Suppressor macrophage treated with lipopolysaccharide for 4 hours (primary cell): ENCODE measurements at regions not wholly inside any gene's neighbourhood (a gene's known extent, or its start where the extent isn't known, plus 50 kb on each side); places are given as distances from the start of the nearest gene placed in this dataset.
A peak's percentile ranks its signal among the peaks of the same experiment; 100 is the strongest.
"Not testable (repeated sequence)": the region's sequence is repeated elsewhere in the genome, so short reads cannot be mapped to it uniquely, and the experiment has no call there.

Experiments used
- DNase-seq: peaks from one replicate; pipeline ENCODE4 v3.0.0-alpha.2; 2020

GRCh38 chr15:81859737-81860516, 185.9 kb downstream of the MEX3B start:
- no peak for DNase-seq

DNA sequence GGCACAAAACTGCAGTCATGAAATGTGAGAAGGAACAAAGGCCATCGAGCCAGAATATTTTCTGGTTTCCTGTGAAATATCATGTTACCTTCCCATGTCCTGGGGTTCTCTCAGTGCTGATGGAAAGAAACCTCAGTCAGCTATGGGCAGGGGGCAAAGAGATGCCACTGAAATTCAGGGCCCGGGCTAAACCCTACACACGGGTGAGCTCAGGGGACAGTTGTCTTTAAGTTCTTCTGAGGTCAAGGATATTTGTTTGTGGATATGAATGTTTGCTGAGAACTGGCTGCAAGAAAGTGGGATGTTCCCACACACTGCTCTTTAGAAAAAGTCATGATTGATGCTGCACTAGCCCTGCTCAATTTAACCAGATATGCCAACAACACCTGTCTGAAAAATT, 187.2 kb downstream of the MEX3B start:
- no peak for DNase-seq

DNA sequence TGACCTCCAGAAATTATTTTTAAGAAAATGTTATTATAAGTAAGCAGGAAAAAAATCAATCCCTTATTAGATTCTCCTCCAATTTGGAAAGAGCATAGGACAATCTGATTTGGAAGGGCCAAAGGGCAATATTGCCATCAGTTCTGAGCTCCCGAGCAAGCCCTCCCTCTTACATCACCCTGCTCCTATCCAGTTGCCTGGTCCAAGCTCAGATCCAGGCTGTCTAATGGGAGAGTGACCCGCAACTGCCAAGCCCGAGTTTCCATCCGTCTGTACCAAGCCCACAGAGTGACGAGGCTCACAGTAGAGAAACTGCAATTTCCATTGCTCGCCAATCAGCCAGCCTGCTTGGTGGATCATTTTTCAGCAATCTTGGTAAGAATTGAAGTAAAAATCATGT, 187.7 kb downstream of the MEX3B start:
- no peak for DNase-seq

DNA sequence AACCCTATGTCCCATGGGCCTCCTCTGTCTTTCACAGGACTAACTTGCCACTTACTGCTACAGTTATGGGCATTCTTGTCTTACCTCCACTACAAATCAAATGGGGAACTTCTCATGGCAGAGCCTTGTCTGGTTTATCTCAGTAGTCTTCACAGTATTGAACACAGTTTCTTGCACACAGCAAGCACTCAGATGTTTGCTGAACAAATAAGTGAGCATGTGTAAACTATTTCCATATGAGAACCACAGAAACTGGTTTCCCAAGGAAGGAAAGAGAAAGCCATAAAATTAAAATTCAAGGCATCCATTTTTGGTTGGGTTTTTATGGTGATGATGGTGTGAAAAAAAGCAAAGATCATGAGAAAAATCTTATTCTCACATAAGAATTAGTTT, 189.2 kb downstream of the MEX3B start:
- no peak for DNase-seq

- no peak for DNase-seq
These were observed 189.7 kb downstream of the MEX3B start for GRCh38 chr15:81856001-81856633.

DNA sequence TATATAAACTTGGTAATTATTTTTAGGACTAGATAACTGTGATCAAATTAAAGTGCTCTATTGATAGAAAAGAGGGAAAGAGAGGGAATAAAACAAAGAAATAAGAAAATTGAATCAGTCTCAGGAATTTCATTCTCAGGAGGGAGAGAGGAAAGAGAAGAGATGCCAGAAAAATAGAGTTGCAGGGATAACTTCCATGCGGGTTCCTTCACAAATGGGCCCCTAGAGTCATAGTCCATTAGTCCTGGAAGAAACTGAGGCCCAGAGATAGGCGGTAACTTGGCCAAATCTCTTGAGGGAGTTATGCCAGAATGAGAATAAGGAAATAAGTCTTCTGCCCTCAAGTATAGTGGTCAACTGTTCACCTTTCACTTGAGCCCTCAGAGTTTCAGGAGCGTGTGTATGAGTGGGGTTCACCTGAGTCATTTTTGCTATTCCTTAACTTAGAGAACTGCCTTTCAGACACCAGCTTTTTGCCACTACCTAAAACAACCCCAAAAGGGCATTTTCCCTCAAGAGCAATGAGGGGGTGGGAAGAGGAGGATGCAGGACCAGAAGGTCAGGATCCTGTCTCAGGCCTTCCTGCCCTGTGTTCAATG, 192.6 kb downstream of the MEX3B start:
- DNase-seq: no peak

DNA sequence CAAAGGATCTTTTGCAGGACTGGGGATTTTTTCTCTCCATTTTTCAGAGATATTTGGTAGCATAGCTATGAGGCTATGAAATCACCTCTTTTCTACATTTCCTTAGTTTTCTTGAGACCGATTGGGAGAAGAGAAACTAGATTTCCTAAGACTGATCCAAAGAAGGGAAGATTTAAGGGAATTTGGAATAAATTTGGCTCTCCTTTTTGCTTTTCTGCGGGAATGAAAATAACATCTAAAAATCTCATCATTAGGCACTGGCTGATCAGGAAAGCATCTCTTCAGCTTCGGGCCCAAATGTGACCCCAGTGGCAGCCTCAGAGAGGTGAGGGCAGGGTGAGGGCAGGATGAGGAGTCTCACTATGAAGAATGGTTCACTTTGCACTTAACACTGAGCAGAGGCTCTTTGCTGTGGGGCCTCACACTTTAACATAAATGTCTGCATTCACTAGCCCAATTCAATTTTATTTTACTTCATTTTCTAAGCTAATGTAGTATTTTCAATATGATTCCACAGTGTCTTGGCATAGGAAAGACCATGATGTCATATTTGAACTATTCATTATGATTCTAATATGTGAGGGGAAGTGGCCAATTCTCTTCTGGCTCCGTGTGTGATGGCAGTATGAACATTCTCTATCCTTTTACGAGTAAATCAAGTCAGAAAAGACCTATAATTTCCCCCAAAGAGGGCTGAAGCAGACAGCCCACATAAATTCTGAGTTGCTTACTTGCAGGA, 193.2 kb downstream of the MEX3B start:
- no peak for DNase-seq

GRCh38 chr15:81851757-81852156, 194.1 kb downstream of the MEX3B start:
- no peak for DNase-seq

DNA sequence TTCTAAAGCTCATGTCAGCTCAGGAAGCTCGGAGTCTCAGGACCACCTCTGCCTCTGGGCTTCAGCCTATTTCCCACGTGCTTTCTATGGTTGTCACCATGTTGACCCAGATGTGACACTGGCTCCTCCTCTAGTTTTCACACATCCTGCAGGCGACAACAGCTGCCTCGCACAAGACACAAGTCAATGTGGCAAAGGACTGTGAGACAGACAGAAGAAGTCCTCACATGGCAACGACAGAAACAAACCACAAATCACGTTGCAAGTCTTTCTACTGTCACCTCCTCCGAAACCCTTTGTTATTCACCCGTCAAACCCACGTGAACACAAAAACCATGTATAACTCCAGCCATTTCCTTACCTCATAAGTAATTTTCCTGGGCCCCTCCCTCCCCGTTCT, 194.5 kb downstream of the MEX3B start:
- no peak for DNase-seq

- DNase-seq: peak; percentile 11
These were observed 196.5 kb downstream of the MEX3B start for GRCh38 chr15:81849289-81849688.

GRCh38 chr15:81848701-81849100, 197.1 kb downstream of the MEX3B start:
- no peak for DNase-seq

DNA sequence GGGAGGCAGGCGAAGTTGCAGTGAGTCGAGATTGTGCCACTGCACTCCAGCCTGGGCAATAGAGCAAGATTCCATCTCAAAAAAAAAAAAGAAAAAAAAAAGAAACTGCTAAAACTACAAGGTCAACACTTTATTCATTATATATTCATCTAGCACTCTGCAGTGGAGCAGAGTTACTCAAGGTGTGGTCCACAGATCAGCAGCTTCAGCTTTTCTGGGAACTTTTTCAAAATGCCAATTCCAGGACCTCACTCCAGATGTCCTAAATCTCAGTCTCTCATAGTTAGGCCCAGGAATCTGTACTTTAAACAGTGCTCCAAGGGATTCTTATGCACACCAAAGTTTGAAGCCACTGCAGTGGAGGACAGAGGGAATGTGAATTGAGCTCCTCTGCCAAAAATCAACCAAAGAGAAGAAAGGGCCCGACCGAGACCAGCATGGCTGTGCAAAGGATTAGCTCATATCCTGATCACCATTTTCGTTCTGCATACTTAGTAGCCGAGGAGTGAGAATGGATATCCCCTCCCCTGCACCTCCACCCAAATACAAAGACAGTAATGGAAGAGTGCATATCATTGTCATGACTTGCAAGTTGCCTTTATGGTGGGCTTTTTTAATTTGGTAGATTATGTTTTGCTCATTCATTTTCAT, 201.9 kb downstream of the MEX3B start:
- DNase-seq: no peak

DNA sequence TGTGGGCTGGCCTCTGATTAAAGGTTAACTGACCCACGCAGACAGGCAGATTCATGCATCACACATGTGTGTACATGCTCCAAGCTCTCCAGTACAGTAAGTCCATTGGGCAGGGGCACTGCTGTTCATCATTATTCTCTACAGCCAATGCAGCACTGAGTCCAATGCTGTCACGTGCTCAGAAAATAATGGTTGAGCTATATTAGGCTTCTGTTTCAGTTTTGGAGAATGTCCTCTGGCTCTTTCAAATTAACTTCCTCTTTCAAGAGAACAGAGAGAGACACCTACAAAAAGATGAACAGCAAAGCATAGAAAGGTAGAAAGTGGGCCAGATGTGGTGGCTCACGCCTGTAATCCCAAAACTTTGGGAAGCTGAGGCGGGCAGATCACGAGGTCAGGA, 202.6 kb downstream of the MEX3B start:
- no peak for DNase-seq

GRCh38 chr15:81839387-81839786, 206.4 kb downstream of the MEX3B start:
- no peak for DNase-seq

- no peak for DNase-seq
These were observed 210.1 kb downstream of the MEX3B start for GRCh38 chr15:81835731-81836130.

- no peak for DNase-seq
These were observed 215.3 kb downstream of the MEX3B start for GRCh38 chr15:81830520-81830919.

DNA sequence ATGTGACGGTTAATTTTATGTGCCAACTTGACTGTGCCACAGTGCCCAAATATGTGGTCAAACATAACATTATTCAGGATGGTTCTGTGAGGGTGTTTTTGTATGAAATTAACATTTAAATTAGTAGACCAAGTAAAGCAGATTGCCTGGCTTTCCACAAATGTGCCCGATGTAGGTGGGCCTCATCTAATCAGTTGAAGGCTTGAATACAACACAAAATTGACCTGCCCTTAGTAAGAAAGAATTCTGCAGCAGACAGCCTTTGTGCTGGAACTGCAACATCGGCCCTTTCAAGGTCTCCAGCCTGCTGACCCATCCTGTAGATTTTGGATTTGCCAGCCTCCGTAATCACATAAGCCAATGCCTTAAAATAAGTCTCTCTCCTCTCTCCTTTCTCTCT, 215.9 kb downstream of the MEX3B start:
- no peak for DNase-seq

DNA sequence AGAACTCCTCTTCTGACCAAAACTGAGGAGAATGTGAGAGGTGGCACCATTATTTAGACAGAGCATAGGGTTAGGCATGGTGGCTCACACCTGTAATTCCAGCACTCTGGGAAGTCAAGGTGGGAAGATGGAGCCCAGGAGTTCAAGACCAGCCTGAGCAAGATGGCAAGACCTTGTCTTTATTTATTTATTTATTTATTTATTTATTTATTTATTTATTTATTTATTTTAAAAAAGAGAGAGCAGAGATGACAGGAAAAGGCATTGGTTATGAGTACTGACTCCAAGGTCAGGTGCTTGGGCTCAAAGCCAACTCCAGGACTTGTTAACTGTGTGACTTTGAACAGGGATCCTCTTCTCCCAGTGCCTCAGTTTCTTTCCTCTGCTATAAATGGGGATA, 217.7 kb downstream of the MEX3B start:
- DNase-seq: no peak

DNA sequence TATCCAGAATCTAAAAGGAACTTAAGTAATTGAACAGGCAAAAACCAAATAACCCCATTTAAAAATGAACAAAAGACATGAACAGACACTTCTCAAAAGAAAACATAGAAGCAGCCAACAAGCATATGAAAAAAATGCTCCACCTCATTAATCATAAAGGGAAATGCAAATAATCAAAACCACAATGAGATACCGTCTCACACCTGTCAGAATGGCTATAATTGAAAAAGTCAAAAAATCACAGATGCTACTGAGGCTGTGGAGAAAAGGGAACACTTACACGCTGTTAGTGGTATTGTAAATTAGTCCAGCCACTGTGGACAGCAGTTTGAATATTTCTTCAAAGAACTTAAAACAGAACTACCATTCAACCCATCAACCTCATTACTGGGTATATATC, 220.7 kb downstream of the MEX3B start:
- DNase-seq: no peak

- not testable (repeated sequence) for DNase-seq
These were observed 223.2 kb downstream of the MEX3B start for GRCh38 chr15:81822587-81822986.

DNA sequence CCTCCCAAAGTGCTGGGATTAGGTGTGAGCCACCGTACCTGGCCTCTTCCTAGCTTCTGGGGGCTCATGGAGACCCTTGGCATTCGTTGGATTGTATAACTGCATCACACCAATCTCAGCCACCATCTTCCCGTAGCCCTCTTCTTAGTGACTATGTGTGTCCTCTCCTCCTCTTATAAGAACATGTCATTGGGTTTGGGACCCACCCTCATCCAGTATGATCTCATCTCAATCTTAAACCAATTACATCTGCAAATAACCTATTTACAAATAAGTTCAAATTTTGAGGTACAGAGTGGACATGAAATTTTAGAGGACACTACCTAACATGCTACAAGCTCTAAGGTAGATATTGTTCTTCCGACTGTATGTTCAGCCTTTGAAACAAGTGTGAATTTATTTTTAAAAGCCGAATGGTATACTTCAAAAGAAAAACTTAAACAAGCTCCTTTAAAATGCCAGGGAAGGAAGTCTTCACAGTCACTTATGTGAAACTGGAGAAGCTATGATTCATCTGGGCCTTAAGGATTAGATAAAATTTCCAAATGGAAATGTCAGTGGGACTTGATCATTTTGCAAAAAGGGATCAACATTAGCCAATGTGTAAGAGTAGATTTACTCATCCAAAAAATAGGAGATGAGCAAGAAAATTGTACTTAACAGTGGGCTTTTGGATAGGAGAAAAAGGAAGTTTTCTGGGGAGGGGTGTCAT, 225.7 kb downstream of the MEX3B start:
- DNase-seq: no peak

DNA sequence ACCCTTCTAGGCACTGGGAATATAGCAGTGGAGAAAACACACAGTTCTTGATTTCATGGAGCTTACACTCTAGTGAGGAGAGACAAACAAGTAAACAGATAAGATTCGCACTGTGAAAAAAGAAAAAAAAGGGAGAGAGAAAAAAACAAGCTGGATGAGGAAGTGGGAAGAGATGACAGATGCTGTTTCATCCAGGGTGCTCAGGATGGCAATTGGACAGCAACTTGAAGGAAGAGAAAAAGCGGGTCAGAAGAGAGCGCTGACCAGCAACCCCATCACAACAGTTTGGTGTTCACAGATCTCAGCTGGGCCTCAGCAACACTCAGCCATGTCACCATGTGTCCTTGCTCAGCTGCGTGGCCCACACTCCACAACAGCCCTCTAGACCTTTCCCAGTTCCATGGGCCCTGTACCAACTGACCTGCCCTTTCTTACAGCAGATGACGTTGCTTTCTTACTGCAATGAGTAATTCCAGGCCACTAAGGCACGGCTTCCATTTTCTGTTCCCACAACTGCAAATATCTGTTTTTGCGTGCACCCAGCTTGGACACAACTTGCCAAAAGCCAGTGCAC, 230.8 kb downstream of the MEX3B start:
- no peak for DNase-seq
